ENCODE measurements at regions not wholly inside any gene's neighbourhood (a gene's known extent, or its start where the extent isn't known, plus 50 kb on each side); places are given as distances from the start of the nearest gene placed in this dataset.

DNA sequence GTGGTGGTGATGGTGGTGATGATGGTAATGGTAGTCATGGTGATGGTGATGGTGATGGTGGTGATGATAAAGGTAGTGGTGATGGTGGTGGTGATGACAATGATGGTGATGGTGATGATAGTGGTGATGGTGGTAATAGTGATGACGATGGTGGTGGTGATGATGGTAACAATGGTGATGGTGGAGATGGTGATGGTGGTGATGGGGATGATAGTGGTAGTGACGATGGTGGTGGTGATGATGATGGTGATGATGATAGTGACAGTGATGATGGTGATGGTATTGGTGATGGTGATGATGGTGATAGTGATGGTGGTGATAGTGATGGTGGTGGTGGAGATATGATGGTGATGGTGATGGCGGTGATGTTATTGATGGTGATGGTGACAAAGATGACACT, 108.4 kb upstream of the NKX1-1 start:
- no peak for TF ChIP-seq POLR2AphosphoS5 (IDR thresholded peaks at IDR 0.05)
- TF ChIP-seq EP300 (IDR thresholded peaks at IDR 0.05) = no peak
- TF ChIP-seq, protein P1, sequence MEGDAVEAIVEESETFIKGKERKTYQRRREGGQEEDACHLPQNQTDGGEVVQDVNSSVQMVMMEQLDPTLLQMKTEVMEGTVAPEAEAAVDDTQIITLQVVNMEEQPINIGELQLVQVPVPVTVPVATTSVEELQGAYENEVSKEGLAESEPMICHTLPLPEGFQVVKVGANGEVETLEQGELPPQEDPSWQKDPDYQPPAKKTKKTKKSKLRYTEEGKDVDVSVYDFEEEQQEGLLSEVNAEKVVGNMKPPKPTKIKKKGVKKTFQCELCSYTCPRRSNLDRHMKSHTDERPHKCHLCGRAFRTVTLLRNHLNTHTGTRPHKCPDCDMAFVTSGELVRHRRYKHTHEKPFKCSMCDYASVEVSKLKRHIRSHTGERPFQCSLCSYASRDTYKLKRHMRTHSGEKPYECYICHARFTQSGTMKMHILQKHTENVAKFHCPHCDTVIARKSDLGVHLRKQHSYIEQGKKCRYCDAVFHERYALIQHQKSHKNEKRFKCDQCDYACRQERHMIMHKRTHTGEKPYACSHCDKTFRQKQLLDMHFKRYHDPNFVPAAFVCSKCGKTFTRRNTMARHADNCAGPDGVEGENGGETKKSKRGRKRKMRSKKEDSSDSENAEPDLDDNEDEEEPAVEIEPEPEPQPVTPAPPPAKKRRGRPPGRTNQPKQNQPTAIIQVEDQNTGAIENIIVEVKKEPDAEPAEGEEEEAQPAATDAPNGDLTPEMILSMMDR (IDR thresholded peaks at IDR 0.05) = no peak
- no peak for TF ChIP-seq POLR2A (IDR thresholded peaks at IDR 0.05)
- ATAC-seq = no peak
- WGBS, 2 donors (ENCODE audit: low coverage in 1 of 2) = 59 to 75% methylated on average over 3 of the region's 3 CpGs
- no peak overlapping the region for H3K27ac ChIP-seq
- H3K27me3 ChIP-seq = peaks cover 90% of the 10 kb centered on the region
- no peaks in the 10 kb centered on the region for H3K9me3 ChIP-seq
- no peak overlapping the region for H3K4me3 ChIP-seq
- H3K4me1 ChIP-seq = peaks cover 0 to 12% (median 3%) of the 10 kb centered on the region in 3 donors
- H3K36me3 ChIP-seq = no peaks in the 10 kb centered on the region

DNA sequence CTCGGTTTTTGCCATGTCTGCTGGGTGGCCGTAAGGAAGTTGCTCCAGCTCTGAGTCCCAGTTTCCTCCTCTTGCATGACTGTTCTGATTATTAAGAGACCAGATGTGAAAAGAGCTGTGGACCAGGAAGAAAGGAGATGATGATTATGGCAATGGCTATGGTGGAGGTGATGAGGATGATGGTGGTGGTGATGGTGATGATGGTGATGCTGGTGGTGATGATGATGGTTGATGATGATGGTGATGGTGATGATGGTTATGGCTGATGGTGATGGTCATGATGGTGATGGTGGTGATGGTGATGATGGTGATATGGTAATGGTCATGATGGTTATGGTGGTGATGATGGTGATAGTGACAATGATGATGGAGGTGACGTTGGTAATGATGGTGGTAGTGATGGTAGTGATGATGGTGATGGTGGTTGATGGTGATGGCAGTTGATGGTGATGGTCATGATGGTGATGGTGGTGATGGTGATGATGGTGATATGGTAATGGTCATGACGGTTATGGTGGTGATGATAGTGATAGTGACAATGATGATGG, 107.8 kb upstream of the NKX1-1 start:
- Histone ChIP-seq H3K4me1 (peaks cover 0 to 12% (median 3%) of the 10 kb centered on the region in 3 donors), H3K36me3 (no peaks in the 10 kb centered on the region), H3K9me3 (no peaks in the 10 kb centered on the region), H3K27me3 (peaks cover 90% of the 10 kb centered on the region), H3K27ac (no peak overlapping the region), H3K4me3 (no peak overlapping the region)
- TF ChIP-seq POLR2AphosphoS5 (IDR thresholded peaks at IDR 0.05) (no peak), POLR2A (IDR thresholded peaks at IDR 0.05) (no peak), EP300 (IDR thresholded peaks at IDR 0.05) (no peak)
- TF ChIP-seq, protein P1 (IDR thresholded peaks at IDR 0.05) = no peak
- WGBS, 2 donors (ENCODE audit: low coverage in 1 of 2) = 73 to 90% methylated on average over 3 to 4 of the region's 4 CpGs
- ATAC-seq = no peak

DNA sequence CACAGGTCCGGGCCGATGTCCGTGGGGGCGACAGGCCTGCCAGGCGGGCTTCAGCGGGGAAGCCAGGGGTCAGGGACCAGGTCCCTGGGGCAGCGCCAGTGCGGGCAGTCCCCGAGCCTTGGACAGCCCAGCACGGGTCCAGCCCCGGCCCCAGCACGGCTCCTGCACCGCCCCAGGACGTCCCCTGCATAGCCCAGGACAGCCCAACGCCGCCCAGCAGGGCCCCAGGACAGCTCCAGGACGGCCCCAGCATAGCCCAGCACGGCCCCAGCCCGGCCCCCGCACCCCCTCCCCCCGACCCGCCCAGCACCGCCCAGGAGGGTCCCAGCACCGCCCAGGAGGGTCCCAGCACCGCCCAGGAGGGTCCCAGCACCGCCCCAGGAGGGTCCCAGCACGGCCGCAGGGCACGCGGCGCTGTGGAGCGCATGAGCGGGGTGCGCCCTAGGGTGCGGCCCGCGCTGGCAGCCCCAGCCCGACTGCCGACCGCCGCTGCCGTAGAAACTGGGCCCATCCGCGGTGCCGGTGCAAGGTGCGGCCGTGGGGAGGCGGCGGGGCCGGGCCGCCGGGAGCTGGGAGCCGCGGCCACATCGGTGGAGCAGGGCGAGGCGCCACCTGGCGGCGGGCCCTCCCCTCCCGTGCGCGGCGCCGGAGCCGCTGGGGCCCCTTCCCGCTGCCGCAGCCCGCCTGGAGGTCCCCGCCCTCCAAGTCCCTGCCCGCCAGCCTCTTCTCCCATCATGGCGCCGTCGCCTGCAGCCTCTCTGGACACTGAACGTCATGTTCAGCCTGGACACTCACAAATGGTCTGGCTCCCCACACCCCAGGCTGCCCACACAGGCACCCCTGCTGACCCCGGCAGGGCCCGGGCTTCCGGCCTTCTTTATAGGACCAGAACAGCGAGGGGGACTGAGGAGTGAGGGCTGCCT, 106.8 kb upstream of the NKX1-1 start:
- Histone ChIP-seq H3K27ac (peak overlapping the region in 1 of 4 donors; percentile 24), H3K4me3 (peak overlapping the region in 1 of 2 donors; percentile 46), H3K4me1 (peaks cover 0 to 12% (median 3%) of the 10 kb centered on the region in 3 donors), H3K9me3 (no peaks in the 10 kb centered on the region), H3K36me3 (no peaks in the 10 kb centered on the region), H3K27me3 (peaks cover 90% of the 10 kb centered on the region)
- WGBS, 2 donors (ENCODE audit: low coverage in 1 of 2) = no CpG with 5 or more reads among the region's 78 CpGs
- ATAC-seq = peak; percentile 53
- TF ChIP-seq EP300 (IDR thresholded peaks at IDR 0.05) = no peak
- no peak for TF ChIP-seq POLR2A (IDR thresholded peaks at IDR 0.05)
- TF ChIP-seq POLR2AphosphoS5 (IDR thresholded peaks at IDR 0.05) = no peak
- TF ChIP-seq, protein P1 (IDR thresholded peaks at IDR 0.05) = peak in 3 of 4 experiments; percentile 34 to 68 (median 57)

DNA sequence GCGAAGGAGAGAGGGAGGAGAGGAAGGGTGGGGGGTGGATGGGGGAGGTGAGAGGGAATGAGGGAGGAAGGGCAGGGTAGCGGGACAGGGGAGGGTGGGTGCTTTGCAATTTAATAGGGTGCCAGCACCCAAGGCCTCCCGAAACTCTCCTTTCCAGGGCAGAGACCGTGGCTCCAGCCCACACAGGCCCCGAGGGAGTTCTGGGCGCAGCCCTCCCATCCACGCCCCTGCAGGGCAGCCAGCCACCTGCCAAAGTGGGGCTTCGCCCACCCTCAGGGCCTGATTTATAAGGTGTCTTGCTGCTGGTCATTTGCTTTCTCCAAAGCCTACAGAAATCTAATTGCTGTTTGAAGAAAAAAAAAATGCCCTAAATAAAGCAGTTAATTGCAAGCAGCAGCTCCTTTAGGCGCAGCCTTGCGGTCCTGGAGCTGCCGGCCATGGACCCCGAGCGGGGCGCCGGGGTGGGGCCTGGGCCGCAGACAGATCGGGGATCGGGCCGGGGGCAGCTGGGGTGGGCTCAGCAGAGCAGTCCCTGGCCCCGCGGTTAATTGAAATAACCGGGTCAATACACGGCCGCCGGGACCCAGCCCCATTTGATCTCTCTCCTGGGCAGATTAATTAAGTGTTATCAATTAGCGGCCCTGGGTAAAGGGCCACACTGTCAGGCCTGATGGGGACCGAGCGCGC, 106.0 kb upstream of the NKX1-1 start:
- Histone ChIP-seq H3K4me3 (peak overlapping the region in 1 of 2 donors; percentile 46), H3K27me3 (peaks cover 90% of the 10 kb centered on the region), H3K36me3 (no peaks in the 10 kb centered on the region), H3K9me3 (no peaks in the 10 kb centered on the region), H3K4me1 (peaks cover 0 to 12% (median 3%) of the 10 kb centered on the region in 3 donors), H3K27ac (peak overlapping the region in 1 of 4 donors; percentile 24)
- WGBS, 2 donors (ENCODE audit: low coverage in 1 of 2) = 40 to 87% methylated on average over 2 to 12 of the region's 29 CpGs
- no peak for ATAC-seq
- TF ChIP-seq POLR2A (IDR thresholded peaks at IDR 0.05) (no peak), EP300 (IDR thresholded peaks at IDR 0.05) (no peak), POLR2AphosphoS5 (IDR thresholded peaks at IDR 0.05) (no peak)
- TF ChIP-seq, protein P1 (IDR thresholded peaks at IDR 0.05) = no peak
